HG03521 (cell line): ENCODE measurements at regions not wholly inside any gene's neighbourhood (a gene's known extent, or its start where the extent isn't known, plus 50 kb on each side); places are given as distances from the start of the nearest gene placed in this dataset.
A peak's percentile ranks its signal among the peaks of the same experiment; 100 is the strongest.
"Not testable (repeated sequence)": the region's sequence is repeated elsewhere in the genome, so short reads cannot be mapped to it uniquely, and the experiment has no call there.

Experiments used
- ATAC-seq: cut with Tn5 transposase; IDR thresholded peaks from one replicate; pipeline ENCODE4 v1.9.1; 2021; ENCODE audit warnings: mild to moderate bottlenecking, moderate library complexity; ENCODE audit not compliant: unreplicated experiment

DNA sequence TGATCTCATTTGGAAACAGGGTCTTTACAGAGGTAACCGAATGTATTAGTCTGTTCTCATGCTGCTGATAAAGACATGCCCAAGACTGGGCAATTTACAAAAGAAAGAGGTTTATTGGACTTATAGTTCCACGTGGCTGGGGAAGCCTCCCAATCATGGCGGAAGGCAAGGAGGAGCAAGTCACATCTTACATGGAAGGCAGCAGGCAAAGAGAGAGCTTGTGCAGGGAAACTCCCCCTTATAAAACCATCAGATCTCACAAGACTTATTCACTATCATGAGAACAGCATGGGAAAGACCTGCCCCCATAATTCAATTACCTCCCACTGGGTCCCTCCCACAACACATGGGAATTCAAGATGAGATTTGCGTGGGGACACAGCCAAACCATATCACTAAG, 171.8 kb upstream of the ID2 start:
- not testable (repeated sequence) for ATAC-seq

DNA sequence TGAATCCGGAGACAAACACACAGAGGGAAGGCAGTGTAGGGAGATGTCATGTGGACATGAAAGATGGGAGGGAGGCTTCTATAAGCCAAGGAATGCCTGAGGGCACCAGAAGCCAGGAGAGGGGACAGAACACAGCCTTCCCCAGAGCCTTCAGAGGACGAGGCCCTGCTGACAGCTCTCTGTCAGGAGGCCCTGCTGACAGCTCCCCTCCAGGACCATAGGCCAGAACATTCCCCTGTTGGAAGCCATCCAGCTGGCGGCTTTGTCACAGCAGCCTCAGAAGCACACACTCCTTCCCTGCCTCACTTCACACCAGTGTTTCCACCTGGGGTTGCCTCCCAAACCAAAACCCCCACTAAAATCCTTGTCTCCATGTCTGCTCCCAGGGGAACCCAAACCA, 171.3 kb upstream of the ID2 start:
- ATAC-seq: no peak

DNA sequence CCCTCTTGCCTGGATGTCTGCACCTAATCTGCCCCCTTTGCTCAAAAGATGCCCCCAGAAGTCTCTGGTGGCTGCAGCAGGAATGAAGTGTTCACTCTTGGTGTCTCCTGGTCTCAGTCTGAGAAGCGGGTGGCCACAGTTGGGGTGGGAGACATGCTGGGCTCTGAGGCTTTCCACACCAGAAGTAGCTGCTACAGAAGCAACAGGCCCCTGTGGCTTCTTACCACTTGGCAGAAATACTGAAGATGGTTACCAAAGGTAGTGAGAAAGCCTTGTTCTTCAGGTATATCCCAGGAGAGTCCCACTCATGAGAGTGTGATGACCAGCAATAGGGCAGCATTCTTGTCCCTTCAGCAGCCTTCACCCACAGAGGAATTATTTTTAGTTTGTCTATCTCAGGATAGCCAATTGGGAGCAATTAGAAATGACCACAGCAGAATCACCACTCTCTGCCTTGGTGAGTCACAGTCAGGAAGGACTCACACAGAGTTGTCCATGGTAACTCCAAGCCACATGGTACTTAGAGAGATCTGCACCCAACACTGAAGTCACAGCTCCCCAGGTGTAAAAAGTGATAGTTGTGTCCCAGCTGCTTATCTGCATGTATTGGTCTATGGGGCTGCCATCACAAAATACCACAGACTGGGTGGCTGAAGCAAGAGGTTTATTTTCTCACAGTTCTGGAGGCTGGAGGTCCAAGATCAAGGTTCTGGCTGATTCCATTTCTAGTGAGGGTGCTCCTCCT, 169.8 kb upstream of the ID2 start:
- ATAC-seq: no peak

DNA sequence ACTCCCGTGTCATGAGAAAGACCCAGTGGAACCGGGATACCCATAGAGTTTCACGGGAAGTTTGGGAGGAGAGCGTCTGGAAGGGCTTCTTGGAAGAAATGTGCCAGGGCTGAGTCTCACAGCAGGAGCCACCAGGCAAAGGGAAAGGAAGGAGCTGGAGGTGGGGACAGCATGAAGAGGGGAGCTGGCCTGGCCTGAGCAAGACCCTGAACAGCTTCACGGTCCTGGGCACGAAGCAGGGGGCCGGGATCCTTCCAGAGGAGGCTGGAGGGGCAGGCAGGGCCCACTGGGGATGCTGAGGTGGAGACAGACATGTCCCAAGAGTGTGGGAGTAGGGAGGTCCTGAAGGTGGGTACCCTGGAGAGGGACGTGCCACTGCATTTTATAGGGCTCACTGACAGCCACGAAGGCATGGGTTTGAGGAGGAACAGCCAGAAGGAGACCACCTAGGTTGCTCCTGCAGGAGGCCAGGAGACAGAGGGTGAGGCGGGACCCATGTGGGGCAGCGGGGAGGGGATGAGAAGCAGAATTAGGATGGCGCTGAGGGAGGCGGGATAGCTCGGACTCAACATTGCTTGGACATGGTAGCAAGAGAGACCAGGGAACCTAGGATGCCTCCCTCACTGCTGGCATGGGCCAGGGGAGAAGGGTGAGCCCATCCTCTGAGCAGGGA, 168.1 kb upstream of the ID2 start:
- ATAC-seq: no peak

DNA sequence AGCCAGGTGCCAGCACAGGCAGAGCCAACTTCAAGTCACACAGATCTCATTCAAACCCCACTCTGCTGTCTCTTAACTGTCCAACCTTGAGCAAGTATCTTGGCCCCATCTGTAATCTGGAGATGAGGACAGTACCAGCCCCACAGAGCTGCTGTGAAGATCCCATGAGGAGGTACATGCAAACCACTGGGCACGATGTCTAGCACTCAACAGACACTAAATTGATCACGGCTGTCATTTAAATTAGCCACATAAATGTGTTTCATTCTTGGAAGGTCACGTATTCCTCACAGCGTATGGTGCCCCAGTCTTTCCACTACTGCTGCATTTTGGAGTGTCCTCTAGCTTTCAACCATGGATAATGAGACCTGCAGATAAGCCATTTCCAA, 167.6 kb upstream of the ID2 start:
- no peak for ATAC-seq

DNA sequence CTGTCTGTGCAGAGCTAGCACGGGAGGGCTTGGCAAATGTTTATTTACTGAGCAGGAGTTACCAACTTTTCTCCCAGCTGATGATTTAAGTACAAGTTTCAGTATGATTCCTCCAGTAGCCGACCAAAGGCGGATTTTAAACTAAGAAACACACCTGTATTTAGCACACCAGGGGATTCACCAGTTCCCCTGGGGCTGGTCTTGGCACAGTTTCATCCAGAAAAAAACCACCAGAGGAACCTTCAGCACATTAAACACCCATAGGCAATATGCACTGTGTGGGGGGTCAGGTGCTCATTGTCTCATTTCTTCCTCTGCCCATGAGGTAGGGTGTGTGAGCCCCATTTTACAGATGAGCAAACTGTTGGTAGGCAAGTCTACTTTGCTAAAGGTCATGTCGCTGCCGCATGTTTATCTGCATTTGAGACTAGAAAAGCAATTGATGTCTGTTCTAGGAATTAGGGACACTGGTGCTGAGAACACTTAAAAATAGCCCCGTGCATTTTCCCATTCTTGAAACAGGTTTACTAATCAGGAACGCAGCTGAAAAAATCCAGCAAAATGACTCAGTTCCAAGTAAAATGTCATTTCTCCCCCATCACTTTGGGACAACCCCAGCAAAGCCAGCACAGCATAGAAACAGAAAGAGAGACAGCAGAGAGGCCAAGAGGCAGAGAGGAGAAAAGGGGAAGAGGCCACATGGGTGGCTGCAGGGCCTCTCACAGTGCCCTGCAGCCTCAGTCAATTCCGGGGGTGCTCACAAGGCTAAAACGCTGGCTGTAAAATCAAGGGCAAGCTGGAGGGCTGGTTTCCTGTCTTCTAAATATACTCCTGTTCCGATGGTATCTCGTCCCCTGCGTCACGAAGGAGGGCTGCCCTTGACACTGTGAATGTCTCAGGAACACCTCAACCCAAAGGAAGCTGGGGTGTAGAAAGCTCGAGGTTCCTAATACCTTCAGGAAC, 166.8 kb upstream of the ID2 start:
- peak; percentile 61 for ATAC-seq

DNA sequence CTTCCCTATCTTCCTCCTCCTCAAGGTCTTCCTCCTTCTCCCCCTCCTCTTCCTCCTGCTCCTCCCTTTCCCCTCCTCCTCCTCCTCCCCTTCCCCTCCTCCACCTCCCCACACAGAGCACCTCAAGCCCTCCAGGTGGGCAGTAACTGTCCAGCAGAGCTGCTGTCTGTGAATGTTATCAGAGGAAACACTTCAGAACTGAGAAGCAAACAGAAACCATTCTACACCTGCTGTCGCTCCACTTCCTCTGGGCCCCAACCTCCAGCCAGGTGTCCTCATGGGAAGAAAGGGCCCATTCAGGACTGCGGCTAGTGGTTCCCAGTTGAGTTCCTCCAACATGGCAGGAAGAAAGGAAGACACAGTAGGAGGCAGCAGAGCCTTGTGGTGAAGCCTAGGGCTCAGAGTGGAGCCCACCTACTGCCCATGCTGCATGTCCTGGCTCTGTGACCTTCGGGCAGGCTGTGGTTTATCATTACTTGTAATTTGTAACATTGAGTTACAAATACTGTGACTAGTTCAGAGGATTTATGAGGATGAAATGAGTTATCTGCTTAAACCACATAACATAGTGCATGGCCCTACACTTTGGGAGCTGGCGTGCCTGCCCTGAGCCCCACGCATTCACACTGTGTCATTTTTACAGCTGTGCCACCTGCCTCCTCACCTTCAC, 165.9 kb upstream of the ID2 start:
- ATAC-seq: peak; percentile 31

DNA sequence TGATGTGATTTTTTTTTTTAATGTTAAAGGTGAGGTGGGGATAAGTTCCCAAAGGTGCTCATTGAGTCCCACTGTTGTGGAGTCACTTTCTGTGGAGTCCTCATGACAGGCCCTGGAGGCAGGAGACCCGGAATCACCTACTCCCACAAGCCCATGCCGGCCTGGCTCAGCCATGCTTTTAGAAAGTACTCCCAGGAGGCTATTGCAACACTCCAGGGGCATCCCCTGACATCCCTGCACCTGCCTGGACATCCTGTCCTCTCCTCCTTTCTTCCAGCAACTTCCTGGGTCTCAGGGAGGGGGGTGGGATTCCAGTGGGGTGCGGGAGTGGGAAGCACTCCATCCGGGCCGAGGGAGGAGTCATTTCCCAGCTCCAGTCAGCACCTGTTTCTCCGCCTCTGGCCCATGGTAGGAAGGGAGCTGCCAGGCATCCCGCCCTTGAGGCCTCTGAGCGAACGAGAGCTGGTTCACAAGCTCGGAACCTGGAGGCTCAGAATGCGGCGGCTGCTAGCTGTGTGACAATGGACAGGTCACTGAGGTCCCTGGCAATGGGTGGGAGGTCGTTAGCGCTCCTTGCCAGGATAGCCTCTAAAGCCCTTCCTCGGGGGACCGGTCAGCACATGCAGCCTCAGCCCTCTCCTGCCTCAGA, 163.9 kb upstream of the ID2 start:
- no peak for ATAC-seq

DNA sequence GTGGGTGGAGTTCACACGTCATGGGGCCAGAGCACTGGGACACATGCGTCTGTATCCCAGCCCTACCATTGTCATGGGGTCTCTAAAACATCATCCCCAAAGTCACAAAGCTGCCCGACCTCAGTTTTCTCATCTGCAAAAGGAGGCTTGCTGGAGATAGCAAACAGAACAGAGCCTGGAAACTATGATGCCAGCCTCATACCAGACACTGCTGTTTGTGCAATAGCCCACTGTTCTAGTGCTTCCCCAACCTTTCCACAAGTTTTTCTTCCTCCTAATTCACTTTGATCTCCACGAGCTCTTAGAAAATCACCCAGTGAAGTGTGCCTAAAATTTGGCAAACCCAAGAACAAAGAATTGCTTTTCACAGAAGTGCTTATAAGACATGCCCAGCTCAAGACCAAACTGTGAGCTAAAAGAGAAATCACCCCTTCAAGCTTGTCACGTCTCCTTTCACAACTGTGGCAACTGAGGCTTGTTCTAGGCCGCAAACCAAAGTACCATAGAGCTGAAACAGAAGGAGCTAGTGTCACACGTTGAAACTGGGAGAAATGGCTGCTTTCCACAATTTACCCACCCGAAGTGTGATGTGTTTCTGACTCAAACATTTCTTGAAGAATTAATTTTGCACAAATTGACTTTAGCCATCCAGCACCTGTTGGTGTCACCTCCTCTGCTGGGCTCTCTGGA, 162.7 kb upstream of the ID2 start:
- no peak for ATAC-seq

DNA sequence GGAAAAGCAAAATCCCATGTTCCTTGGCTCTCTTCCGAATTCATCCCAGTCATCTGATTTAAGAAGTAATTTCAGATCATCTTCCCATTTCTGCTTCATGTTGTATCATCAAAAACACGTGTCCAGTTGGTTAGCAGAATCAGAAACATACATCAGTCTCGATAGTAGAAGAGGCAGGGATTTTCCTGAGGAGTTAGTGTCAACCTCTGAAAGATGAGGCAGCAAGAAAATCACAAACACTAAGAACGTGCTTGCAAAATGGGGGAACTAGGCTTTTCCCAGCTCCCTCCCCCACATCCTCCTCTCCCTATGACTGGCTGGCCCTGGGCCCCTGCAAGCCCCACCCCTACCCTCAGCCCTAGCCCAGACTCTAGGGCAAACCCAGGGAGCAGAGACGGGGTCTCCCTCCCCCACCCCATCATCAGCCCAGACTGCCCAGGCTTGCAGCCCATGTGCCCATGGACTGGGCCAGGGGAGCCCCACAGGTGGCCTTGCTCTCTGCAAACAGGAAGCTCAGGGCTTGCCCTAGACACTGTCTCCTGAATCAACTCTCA, 161.0 kb upstream of the ID2 start:
- ATAC-seq: no peak

DNA sequence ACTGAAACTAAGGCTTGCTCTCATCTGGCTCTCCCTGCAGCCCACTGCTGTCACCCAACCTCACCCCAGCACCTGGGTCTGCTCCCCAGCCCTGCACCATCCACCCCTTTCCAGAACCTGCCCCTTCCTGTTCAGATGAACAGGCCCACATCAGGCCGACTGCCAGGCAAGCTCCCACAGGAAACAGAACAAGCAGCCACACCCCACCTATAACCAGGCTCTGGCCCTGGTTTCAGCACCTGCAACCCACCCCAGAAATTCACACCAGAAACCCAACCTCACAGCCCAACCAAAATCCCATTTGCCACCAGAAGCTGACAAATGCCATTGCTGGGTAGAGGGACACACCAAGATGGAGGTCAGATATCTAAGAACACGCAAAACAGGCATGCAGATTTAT, 159.2 kb upstream of the ID2 start:
- no peak for ATAC-seq

DNA sequence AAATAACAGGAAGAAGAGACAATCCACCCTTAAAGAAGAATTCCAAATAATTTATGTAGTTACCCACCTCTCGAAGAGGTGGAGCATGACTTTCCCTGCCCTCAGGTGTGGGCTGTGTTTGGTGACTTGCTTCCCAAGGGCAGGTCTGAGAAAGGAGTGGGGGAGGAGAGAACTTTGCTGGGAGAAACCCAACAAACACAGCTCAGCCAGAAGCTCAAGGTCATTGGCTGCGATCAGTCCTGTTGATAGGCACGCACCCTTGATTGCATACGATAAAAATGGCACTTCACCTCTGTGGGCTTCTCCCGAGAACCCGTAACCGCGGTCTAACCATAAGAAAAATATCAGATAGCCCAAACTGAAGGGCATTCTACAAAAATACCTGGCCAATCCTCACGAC, 157.5 kb upstream of the ID2 start:
- ATAC-seq: no peak

DNA sequence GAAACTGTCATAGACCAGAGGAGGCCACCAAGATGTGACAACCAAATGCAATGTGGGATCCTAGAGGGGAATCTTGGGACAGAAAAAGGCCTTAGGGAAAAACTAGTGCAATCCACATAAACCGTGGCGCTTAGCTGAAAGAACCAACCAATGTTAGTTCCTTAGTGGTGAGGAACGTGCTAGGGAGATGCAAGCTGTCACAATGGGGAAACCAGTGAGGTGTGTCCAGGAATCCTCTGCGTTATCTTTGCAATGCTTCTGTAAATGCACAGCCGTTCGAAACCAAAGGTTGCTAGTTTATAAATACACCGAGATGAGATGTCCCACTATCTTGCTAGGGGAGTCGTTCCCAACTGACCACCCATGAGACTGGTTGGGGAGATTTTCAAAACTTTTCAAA, 157.0 kb upstream of the ID2 start:
- ATAC-seq: no peak

DNA sequence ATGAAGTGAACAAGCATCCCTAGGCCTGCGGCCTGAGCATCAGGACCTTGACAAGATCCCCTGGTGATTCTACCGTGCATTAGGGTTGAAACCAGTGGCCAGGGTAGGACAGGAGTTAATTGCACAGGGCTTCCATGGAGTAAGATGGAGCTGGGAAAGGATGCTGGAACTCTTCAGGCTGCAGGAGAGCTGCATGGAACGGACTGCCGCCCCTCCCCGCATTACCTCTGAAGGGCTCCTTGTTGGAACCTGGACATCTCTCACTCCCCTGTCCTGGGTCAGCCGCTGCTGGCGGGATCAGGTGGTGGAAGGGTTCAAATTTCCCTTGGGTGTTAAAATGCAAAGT, 156.6 kb upstream of the ID2 start:
- no peak for ATAC-seq

DNA sequence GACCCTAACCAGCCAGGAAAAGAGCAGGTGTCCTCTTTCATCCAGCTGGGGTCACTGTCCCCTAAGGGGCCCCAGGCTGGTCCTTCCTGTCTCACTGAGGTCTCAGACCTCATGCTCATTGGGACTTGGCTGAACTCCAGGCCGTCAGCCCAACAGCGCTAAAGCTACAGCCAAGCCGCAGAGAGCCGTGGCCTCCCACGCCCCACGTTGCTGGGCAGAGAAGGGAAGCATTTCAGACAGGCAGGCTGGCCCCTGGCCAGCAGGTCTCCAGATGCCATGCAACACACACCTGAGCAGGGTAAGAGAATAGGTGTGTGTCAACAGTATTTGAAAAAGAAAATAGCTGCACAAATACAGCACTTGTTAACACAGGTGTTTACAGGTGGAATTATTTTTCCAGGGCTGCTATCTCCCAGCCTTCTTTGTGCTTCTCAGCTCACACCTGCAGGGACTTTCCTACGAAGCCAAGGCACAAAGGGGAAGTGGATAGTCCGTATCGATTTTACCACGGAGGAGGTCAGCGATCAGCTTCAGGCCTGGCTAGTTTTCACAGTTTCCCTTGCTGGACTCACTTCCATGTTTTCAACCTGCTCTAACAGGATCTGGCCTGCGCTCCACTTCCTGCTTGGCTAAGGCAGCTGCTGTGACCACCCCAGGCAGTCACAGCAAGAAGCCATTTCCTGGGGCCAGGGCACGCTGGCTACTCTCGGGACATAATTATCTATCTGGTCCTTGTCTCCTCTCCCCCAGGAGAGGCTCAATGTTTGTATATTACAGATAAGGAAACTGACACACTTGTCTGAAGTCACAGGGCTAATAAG, 156.1 kb upstream of the ID2 start:
- peak; percentile 69 for ATAC-seq

DNA sequence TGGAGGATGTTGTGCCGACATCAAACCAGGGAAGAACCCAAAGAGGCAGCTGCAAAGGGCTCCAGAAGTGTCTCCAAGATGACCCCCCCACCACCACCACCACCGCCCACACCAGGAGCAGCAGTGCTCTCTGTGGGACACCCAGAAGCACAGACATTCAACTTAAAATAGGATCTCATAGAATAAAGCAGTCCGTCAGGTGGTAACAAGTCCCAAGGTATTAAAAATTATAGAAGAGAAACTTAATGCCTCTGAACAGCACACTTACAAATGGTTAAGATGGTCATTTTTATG, 155.5 kb upstream of the ID2 start:
- ATAC-seq: no peak

DNA sequence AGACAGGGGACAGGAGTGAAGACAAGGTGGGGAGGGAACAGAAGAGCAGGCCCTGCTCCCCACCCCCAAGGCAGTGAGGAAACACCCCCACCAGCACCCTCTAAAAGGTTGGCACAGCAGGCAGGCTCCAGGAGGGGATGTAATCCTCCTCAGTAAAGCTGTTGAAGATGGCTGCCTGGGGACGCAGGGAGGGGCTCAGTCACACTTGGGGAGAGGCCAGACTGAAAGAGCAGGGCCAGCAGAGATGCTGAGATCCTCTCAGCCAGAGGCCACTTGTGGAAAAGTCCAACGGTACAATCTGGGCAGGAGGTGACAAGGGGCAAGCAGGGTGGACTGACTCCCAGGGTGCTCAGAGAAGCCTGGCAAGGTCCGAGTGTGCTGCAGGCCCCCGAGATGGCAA, 154.8 kb upstream of the ID2 start:
- ATAC-seq: no peak

DNA sequence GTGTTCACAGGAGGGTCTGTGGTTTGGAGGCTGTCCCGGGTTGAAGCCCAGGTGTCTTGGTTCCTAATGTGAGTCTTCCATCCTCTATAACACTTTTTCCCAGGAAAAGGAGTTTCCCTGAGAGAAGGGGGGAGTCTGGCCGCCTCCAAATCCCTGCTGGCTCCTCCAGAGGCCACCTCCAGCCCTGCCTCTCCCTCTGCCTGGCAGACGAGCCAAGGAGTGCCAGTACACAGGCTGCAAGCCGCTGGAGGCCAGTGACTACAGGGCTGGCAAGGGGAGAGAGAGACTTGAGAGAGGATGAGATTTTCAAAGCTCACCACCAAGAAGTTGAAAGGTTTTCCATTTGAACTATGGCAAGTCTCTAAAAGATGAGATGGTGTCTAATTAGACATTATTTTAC, 154.2 kb upstream of the ID2 start:
- no peak for ATAC-seq

DNA sequence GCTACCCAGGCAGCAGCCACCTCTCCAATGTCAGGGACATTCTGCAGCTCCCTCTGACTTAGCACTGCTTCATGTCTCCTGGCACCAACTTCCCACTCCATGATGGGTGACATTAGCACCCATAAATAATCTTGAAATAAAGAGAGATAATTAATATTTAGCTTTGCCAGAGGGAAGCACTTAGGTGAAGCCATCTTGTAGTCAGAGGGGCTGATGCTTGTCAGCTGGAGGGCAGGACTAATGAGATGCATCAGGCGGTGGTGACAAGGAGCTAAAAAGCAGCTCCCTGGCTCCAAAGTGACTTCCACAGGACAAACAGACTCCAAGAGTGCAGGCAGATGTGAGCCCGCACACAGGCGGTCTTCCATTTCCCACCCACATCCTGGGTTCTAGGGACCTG, 153.0 kb upstream of the ID2 start:
- ATAC-seq: no peak
